T-helper 17 cell (primary cell): ENCODE measurements at regions not wholly inside any gene's neighbourhood (a gene's known extent, or its start where the extent isn't known, plus 50 kb on each side); places are given as distances from the start of the nearest gene placed in this dataset.

Experiments
- ATAC-seq: fragments of 150-1000 bp; cut with Tn5 transposase; 2 replicates; pipeline ENCODE4 v1.10.0; 2021; ENCODE audit warnings: mild to moderate bottlenecking, moderate library complexity
- DNase-seq, 3 donors: peaks; one replicate each; pipeline versions ENCODE4 v3.0.0 to v3.0.0-alpha.2; 2020 to 2021
- H3K9me3 ChIP-seq: one replicate; pipeline ENCODE4 v1.7.0; 2013; ENCODE audit warnings: low read length, mild to moderate bottlenecking; ENCODE audit not compliant: control insufficient read depth, poor library complexity, severe bottlenecking
- H3K27ac Mint-ChIP-seq: one replicate; pipeline ENCODE4 v1.8.0; 2022; ENCODE audit warnings: mild to moderate bottlenecking, moderate library complexity, mixed read lengths
- H3K27me3 Mint-ChIP-seq: one replicate; pipeline ENCODE4 v1.8.0; 2022; ENCODE audit warnings: mixed read lengths
- H3K36me3 Mint-ChIP-seq: one replicate; pipeline ENCODE4 v1.8.0; 2022; ENCODE audit warnings: low read depth, mixed read lengths
- H3K4me1 Mint-ChIP-seq: one replicate; pipeline ENCODE4 v1.8.0; 2022; ENCODE audit warnings: mild to moderate bottlenecking, mixed read lengths
- H3K4me3 Mint-ChIP-seq: one replicate; pipeline ENCODE4 v1.8.0; 2022; ENCODE audit warnings: mild to moderate bottlenecking, moderate library complexity, mixed read lengths

DNA sequence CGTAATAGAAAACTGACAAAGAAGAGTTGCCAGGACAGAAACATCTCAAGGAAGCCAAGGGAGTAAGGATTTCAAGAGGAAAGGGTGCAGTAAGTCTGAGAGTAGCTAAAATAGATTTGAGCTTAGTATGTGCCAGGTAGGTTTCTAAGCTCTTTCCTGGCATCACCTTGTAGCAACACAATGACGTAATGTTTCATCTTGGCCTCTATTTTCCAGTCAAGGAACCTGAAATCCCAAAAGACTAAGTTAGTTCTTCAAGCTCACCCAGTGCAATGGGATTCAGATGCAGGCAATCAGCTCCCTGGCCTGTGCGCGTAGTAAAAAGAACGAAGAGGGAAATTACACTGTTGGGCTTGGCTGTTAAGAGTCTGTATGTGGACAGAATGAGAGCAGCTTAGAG lies 586.5 kb upstream of the TENM3 start:
- Mint-ChIP-seq H3K27ac (no peak overlapping the region), H3K36me3 (no peaks in the 10 kb centered on the region), H3K4me3 (no peak overlapping the region), H3K4me1 (no peaks in the 10 kb centered on the region), H3K27me3 (no peaks in the 10 kb centered on the region)
- ATAC-seq, result no peak
- no peaks in the 10 kb centered on the region for H3K9me3 ChIP-seq
- no peak for DNase-seq

GRCh38 chr4:181659202-181659601 lies 584.0 kb upstream of the TENM3 start:
- no peaks in the 10 kb centered on the region for H3K9me3 ChIP-seq
- DNase-seq (no peak), ATAC-seq (no peak)
- H3K27me3 Mint-ChIP-seq, result no peaks in the 10 kb centered on the region
- no peak overlapping the region for H3K4me3 Mint-ChIP-seq
- H3K4me1 Mint-ChIP-seq, result no peaks in the 10 kb centered on the region
- no peaks in the 10 kb centered on the region for H3K36me3 Mint-ChIP-seq
- H3K27ac Mint-ChIP-seq, result no peak overlapping the region

GRCh38 chr4:181659876-181660275 lies 583.3 kb upstream of the TENM3 start:
- H3K27ac Mint-ChIP-seq, result no peak overlapping the region
- ATAC-seq, result no peak
- H3K36me3 Mint-ChIP-seq, result no peaks in the 10 kb centered on the region
- H3K4me3 Mint-ChIP-seq, result no peak overlapping the region
- H3K27me3 Mint-ChIP-seq, result no peaks in the 10 kb centered on the region
- H3K9me3 ChIP-seq, result no peaks in the 10 kb centered on the region
- no peak for DNase-seq
- no peaks in the 10 kb centered on the region for H3K4me1 Mint-ChIP-seq

DNA sequence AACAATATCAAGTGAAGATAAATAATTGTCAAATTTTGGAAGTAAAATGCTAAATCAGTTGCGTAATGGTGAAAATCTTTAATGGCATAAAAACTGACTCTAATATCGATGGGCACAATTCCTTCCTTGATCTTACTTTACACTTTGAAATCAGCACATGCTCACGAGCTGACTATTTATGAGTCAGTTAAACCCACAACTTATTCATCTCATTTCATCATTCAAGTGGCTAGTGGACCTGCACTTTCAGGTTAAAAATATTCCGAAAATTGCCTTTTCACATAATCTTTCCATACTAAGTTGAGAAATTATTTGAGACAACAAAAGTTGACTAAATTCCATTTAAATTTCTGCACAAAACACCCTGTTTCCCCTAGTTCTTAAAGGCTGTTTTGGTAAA lies 582.1 kb upstream of the TENM3 start:
- H3K27me3 Mint-ChIP-seq, result no peaks in the 10 kb centered on the region
- H3K4me3 Mint-ChIP-seq, result no peak overlapping the region
- H3K36me3 Mint-ChIP-seq, result no peaks in the 10 kb centered on the region
- no peaks in the 10 kb centered on the region for H3K4me1 Mint-ChIP-seq
- no peaks in the 10 kb centered on the region for H3K9me3 ChIP-seq
- DNase-seq, result no peak
- H3K27ac Mint-ChIP-seq, result no peak overlapping the region
- ATAC-seq, result no peak

- H3K9me3 ChIP-seq, result no peaks in the 10 kb centered on the region
- ATAC-seq (no peak), DNase-seq (no peak)
- Mint-ChIP-seq H3K4me1 (no peaks in the 10 kb centered on the region), H3K27ac (no peak overlapping the region), H3K27me3 (no peaks in the 10 kb centered on the region), H3K4me3 (no peak overlapping the region), H3K36me3 (no peaks in the 10 kb centered on the region)
These were observed 581.3 kb upstream of the TENM3 start for GRCh38 chr4:181661923-181662322.

GRCh38 chr4:181662383-181662782 lies 580.8 kb upstream of the TENM3 start:
- H3K4me3 Mint-ChIP-seq, result no peak overlapping the region
- no peaks in the 10 kb centered on the region for H3K4me1 Mint-ChIP-seq
- H3K27ac Mint-ChIP-seq, result no peak overlapping the region
- no peak for ATAC-seq
- DNase-seq, result no peak
- H3K27me3 Mint-ChIP-seq, result no peaks in the 10 kb centered on the region
- no peaks in the 10 kb centered on the region for H3K36me3 Mint-ChIP-seq
- H3K9me3 ChIP-seq, result no peaks in the 10 kb centered on the region

DNA sequence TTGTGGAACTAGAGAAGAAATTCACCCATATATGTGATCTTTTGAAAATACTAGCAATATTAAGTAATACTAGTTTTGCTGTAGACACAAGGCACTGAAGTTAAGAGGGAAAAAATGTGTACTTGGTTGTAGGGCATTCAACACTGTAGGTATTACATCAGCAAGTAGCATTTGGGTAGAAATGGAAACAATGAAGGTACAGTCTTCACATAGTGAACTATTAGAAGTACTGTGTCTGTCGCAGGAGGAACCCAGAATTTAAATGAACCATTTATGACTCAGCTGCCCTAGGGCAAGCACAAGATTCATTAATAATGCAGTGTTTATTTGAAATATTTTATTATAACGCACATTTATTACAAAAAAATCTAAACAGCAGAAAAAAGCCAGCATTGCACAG lies 572.7 kb upstream of the TENM3 start:
- Mint-ChIP-seq H3K27ac (no peak overlapping the region), H3K4me1 (no peaks in the 10 kb centered on the region), H3K4me3 (no peak overlapping the region), H3K27me3 (no peaks in the 10 kb centered on the region), H3K36me3 (no peaks in the 10 kb centered on the region)
- ATAC-seq (no peak), DNase-seq (no peak)
- H3K9me3 ChIP-seq, result no peaks in the 10 kb centered on the region

DNA sequence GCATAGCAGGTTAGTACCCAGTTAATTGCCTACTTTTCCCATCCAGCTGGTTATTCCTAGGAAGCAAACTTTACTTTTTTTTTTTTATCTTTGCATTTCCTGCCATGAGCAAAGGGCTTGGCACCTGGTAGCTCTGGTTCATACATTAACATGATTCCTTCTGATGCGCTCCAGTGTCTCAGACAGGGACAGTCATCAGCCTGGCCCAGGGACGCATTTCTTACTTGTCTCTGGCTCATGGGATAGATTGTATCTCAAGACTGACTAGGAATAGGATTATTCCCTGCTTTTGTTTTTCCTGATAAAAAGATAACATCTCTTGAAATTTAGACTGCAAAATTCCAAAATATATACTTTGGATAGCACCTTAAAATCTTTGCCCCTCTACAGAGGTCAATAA lies 571.5 kb upstream of the TENM3 start:
- no peaks in the 10 kb centered on the region for H3K9me3 ChIP-seq
- Mint-ChIP-seq H3K36me3 (no peaks in the 10 kb centered on the region), H3K27ac (no peak overlapping the region), H3K4me3 (no peak overlapping the region), H3K27me3 (no peaks in the 10 kb centered on the region), H3K4me1 (no peaks in the 10 kb centered on the region)
- DNase-seq (no peak), ATAC-seq (no peak)

GRCh38 chr4:181672751-181673150 lies 570.5 kb upstream of the TENM3 start:
- Mint-ChIP-seq H3K36me3 (no peaks in the 10 kb centered on the region), H3K27me3 (no peaks in the 10 kb centered on the region), H3K4me1 (no peaks in the 10 kb centered on the region), H3K4me3 (no peak overlapping the region), H3K27ac (no peak overlapping the region)
- no peak for ATAC-seq
- H3K9me3 ChIP-seq, result no peaks in the 10 kb centered on the region
- DNase-seq, result no peak

DNA sequence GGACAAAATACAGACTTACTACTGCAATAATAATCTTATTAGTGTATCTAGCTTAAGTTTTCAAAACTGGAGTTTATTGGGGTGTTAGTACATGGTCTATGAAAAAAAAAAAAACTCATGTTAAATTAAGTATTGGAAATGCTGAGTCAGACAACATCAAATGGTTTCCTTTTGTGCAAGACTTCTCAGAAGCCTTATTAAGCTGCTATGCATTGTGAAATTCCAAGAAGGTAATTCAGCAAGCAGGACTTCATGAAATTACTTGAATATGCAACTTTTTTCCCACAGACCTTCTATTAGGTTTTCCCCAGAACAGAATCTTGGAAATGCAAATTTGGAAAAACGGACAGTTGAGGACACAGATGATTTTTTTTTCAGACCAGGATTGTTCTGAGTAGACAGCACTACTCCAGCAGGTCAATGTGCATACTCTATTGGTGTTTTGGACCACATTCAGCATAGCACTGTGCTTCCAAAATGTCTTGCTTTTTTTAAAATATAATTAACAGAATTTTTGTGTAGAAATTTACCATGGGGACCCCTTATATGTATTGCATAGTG lies 568.8 kb upstream of the TENM3 start:
- no peaks in the 10 kb centered on the region for H3K27me3 Mint-ChIP-seq
- DNase-seq (no peak), ATAC-seq (no peak)
- H3K27ac Mint-ChIP-seq, result no peak overlapping the region
- no peaks in the 10 kb centered on the region for H3K4me1 Mint-ChIP-seq
- H3K4me3 Mint-ChIP-seq, result no peak overlapping the region
- H3K36me3 Mint-ChIP-seq, result no peaks in the 10 kb centered on the region
- no peaks in the 10 kb centered on the region for H3K9me3 ChIP-seq

DNA sequence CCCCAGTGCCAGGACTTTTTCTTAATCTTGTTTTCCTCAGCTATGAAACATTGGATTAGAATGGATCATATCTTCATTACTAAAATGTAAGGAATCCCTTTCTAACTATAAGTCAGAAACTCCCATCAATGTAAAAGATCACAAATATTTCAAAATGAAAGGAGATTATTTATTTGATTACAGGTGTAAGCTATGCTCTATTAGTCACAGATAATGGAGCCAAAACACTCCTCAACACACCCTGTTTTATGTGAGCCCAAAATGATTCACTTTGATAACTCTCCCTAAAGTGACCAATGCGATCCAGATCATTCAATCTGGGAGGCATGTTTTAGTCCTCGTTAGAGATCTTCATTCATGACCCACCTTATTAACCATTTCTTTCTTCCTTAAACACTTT lies 566.7 kb upstream of the TENM3 start:
- Mint-ChIP-seq H3K4me1 (no peaks in the 10 kb centered on the region), H3K27me3 (no peaks in the 10 kb centered on the region), H3K27ac (no peak overlapping the region), H3K4me3 (no peak overlapping the region), H3K36me3 (no peaks in the 10 kb centered on the region)
- DNase-seq (no peak), ATAC-seq (no peak)
- no peaks in the 10 kb centered on the region for H3K9me3 ChIP-seq

DNA sequence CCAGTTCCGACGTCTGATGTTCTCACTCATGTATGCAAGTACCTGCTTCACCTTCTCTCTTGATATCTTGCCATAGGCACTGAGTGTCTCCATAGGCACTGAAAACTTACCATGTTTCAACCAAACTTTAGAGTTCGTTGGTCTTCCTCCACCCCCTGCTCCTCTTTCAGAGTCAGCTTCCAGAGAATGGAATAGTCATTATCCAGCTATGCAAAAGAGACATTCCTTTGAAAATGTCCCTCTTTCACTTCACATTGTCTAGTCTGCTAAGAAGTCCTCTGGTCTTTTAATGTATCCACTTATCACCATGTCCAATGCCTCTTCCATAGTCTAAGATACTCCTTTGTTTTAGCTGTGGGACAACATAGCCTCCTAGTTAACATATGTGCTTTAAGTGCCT lies 566.0 kb upstream of the TENM3 start:
- ATAC-seq (no peak), DNase-seq (no peak)
- H3K27me3 Mint-ChIP-seq, result no peaks in the 10 kb centered on the region
- no peak overlapping the region for H3K27ac Mint-ChIP-seq
- H3K9me3 ChIP-seq, result no peaks in the 10 kb centered on the region
- H3K36me3 Mint-ChIP-seq, result no peaks in the 10 kb centered on the region
- no peak overlapping the region for H3K4me3 Mint-ChIP-seq
- H3K4me1 Mint-ChIP-seq, result no peaks in the 10 kb centered on the region

- Mint-ChIP-seq H3K27ac (no peak overlapping the region), H3K4me3 (no peak overlapping the region), H3K36me3 (no peaks in the 10 kb centered on the region), H3K4me1 (no peaks in the 10 kb centered on the region), H3K27me3 (no peaks in the 10 kb centered on the region)
- DNase-seq (no peak), ATAC-seq (no peak)
- H3K9me3 ChIP-seq, result no peaks in the 10 kb centered on the region
These were observed 565.6 kb upstream of the TENM3 start for GRCh38 chr4:181677621-181678020.

- Mint-ChIP-seq H3K36me3 (no peaks in the 10 kb centered on the region), H3K4me1 (no peaks in the 10 kb centered on the region), H3K4me3 (no peak overlapping the region), H3K27me3 (no peaks in the 10 kb centered on the region), H3K27ac (no peak overlapping the region)
- ATAC-seq, result no peak
- no peaks in the 10 kb centered on the region for H3K9me3 ChIP-seq
- no peak for DNase-seq
These were observed 563.4 kb upstream of the TENM3 start for GRCh38 chr4:181679754-181680153.
